Astrocyte (in vitro differentiated cells and primary cell): ENCODE measurements at regions not wholly inside any gene's neighbourhood (a gene's known extent, or its start where the extent isn't known, plus 50 kb on each side); places are given as distances from the start of the nearest gene placed in this dataset.

Source experiments
- EZH2 ChIP-seq: IDR thresholded peaks from 2 replicates; pipeline ENCODE4 v1.6.1; 2012; ENCODE audit warnings: mild to moderate bottlenecking, low read length, inconsistent platforms; ENCODE audit not compliant: insufficient read depth
- TF ChIP-seq, protein P1 (sequence below): IDR thresholded peaks from 2 replicates; pipeline ENCODE4 v1.5.1; 2011; ENCODE audit warnings: low read depth, mild to moderate bottlenecking, inconsistent platforms, low read length, moderate library complexity; ENCODE audit not compliant: insufficient read depth

DNA sequence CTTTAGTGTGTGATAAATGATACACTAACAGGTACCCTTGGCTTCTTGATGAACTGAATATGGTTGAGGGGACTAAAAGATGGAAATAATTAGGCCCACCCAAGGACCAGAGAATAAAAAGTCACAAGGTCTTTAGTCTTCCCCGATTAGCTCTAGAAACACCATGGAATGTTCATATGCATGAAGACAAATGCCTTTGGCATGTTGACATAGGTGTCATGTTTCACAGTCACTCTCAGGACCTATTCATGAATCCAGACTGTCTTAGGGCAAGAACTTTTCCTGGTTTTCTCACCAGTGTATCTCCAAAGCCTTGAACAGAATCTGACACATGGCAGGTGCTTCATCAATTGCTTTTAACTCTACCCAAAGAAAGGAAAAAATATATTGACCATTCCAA, 412.8 kb downstream of the AJAP1 start:
- TF ChIP-seq, protein P1, sequence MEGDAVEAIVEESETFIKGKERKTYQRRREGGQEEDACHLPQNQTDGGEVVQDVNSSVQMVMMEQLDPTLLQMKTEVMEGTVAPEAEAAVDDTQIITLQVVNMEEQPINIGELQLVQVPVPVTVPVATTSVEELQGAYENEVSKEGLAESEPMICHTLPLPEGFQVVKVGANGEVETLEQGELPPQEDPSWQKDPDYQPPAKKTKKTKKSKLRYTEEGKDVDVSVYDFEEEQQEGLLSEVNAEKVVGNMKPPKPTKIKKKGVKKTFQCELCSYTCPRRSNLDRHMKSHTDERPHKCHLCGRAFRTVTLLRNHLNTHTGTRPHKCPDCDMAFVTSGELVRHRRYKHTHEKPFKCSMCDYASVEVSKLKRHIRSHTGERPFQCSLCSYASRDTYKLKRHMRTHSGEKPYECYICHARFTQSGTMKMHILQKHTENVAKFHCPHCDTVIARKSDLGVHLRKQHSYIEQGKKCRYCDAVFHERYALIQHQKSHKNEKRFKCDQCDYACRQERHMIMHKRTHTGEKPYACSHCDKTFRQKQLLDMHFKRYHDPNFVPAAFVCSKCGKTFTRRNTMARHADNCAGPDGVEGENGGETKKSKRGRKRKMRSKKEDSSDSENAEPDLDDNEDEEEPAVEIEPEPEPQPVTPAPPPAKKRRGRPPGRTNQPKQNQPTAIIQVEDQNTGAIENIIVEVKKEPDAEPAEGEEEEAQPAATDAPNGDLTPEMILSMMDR: no peak
- TF ChIP-seq EZH2: no peak
